Ascending aorta (tissue), 2 donors: ENCODE measurements at regions not wholly inside any gene's neighbourhood (a gene's known extent, or its start where the extent isn't known, plus 50 kb on each side); places are given as distances from the start of the nearest gene placed in this dataset.

Experiments used
- DNase-seq, 2 donors: peaks; one replicate each; pipeline ENCODE4 v3.0.0-alpha.2; 2019; ENCODE audit warnings: low spot score in 2 of 2
- H3K27ac ChIP-seq, 2 donors: fragments of 200-600 bp; sonication (generic); one replicate each; pipeline ENCODE4 v1.5.1; 2016 to 2017; ENCODE audit warnings: mild to moderate bottlenecking in 1 of 2
- H3K27me3 ChIP-seq: fragments of 200-600 bp; sonication (generic); one replicate; pipeline ENCODE4 v1.5.1; 2017
- H3K36me3 ChIP-seq, 2 donors: fragments of 200-600 bp; sonication (generic); one replicate each; pipeline ENCODE4 v1.5.1; 2016
- H3K4me1 ChIP-seq, 2 donors: fragments of 200-600 bp; sonication (generic); one replicate each; pipeline ENCODE4 v1.5.1; 2016 to 2017; ENCODE audit warnings: mild to moderate bottlenecking in 1 of 2
- H3K4me3 ChIP-seq, 2 donors: fragments of 200-600 bp; sonication (generic); one replicate each; pipeline ENCODE4 v1.5.1; 2016 to 2017; ENCODE audit warnings: mild to moderate bottlenecking in 1 of 2
- H3K9me3 ChIP-seq, 2 donors: fragments of 200-600 bp; sonication (generic); one replicate each; pipeline ENCODE4 v1.5.1; 2016
- intact Hi-C: fragments of 100-400 bp; cut with DNase I; formaldehyde crosslinking; loops from one replicate; pipeline ENCODE4 v1.15.1; 2023
- TF ChIP-seq, protein P1 (sequence below), 3 experiments: fragments of 200-600 bp in 2 of 3; fragments of 450-650 bp in 1 of 3; sonication (generic) in 2 of 3; IDR thresholded peaks; one replicate each; pipeline ENCODE4 v1.5.1; 2016 to 2019; ENCODE audit warnings: antibody characterized with exemption in 3 of 3, mild to moderate bottlenecking in 1 of 3, moderate library complexity in 1 of 3

GRCh38 chr2:239545741-239546392 lies 145.0 kb upstream of the HDAC4 start:
- Histone ChIP-seq H3K27ac (no peak overlapping the region), H3K9me3 (no peaks in the 10 kb centered on the region), H3K27me3 (no peaks in the 10 kb centered on the region), H3K36me3 (no peaks in the 10 kb centered on the region), H3K4me1 (no peaks in the 10 kb centered on the region), H3K4me3 (no peak overlapping the region)
- DNase-seq: no peak
- intact Hi-C loops: no loop called here
- TF ChIP-seq, protein P1, sequence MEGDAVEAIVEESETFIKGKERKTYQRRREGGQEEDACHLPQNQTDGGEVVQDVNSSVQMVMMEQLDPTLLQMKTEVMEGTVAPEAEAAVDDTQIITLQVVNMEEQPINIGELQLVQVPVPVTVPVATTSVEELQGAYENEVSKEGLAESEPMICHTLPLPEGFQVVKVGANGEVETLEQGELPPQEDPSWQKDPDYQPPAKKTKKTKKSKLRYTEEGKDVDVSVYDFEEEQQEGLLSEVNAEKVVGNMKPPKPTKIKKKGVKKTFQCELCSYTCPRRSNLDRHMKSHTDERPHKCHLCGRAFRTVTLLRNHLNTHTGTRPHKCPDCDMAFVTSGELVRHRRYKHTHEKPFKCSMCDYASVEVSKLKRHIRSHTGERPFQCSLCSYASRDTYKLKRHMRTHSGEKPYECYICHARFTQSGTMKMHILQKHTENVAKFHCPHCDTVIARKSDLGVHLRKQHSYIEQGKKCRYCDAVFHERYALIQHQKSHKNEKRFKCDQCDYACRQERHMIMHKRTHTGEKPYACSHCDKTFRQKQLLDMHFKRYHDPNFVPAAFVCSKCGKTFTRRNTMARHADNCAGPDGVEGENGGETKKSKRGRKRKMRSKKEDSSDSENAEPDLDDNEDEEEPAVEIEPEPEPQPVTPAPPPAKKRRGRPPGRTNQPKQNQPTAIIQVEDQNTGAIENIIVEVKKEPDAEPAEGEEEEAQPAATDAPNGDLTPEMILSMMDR (IDR thresholded peaks at IDR 0.05): no peak

DNA sequence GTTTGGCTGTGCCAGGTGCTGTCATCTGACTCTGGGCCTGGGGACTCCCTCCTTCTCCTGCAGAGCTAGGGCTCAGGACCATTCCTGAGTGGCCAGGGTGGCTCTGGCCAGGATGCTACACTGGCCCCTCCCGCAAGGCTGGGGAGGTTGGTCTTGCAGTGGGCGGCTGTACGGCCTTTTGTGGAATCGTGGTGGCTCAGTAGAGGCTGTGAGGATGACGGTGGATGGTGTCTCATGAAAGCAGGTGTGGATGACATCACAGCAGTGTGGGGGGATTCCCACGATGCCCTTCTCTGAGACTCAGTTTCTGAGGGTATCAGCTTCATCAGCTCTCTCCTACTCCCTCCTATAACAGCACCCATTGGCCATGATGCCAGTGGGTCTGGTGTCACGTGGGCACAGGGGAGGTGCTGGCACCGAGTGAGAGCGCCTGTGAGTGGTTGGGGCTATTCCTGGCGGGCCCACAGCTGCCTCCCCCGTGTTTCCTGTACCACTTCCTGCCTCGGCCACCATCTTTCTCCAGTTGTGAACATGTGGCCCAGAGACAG lies 144.2 kb upstream of the HDAC4 start:
- DNase-seq: no peak
- intact Hi-C loops: no loop called here

GRCh38 chr2:239544143-239544917 lies 143.5 kb upstream of the HDAC4 start:
- no peak for DNase-seq
- H3K27ac ChIP-seq: no peak overlapping the region

More for the DNA sequence above, 144.2 kb upstream of the HDAC4 start:
- no peaks in the 10 kb centered on the region for H3K36me3 ChIP-seq
- H3K4me3 ChIP-seq: no peak overlapping the region
- no peak overlapping the region for H3K27ac ChIP-seq
- TF ChIP-seq, protein P1 (IDR thresholded peaks at IDR 0.05): no peak
- H3K4me1 ChIP-seq: no peaks in the 10 kb centered on the region
- H3K9me3 ChIP-seq: no peaks in the 10 kb centered on the region
- no peaks in the 10 kb centered on the region for H3K27me3 ChIP-seq

GRCh38 chr2:239543702-239544101 lies 142.9 kb upstream of the HDAC4 start:
- H3K27me3 ChIP-seq: no peaks in the 10 kb centered on the region
- TF ChIP-seq, protein P1 (IDR thresholded peaks at IDR 0.05): no peak
- H3K4me3 ChIP-seq: no peak overlapping the region
- no peaks in the 10 kb centered on the region for H3K36me3 ChIP-seq
- no peak overlapping the region for H3K27ac ChIP-seq
- DNase-seq: no peak
- no peaks in the 10 kb centered on the region for H3K9me3 ChIP-seq
- intact Hi-C loops: no loop called here
- H3K4me1 ChIP-seq: no peaks in the 10 kb centered on the region

More at GRCh38 chr2:239544143-239544917, 143.5 kb upstream of the HDAC4 start:
- Histone ChIP-seq H3K4me1 (no peaks in the 10 kb centered on the region), H3K36me3 (no peaks in the 10 kb centered on the region), H3K4me3 (no peak overlapping the region), H3K9me3 (no peaks in the 10 kb centered on the region), H3K27me3 (no peaks in the 10 kb centered on the region)
- intact Hi-C loops: no loop called here
- TF ChIP-seq, protein P1 (IDR thresholded peaks at IDR 0.05): no peak

- intact Hi-C loops: no loop called here
- no peaks in the 10 kb centered on the region for H3K9me3 ChIP-seq
- no peaks in the 10 kb centered on the region for H3K36me3 ChIP-seq
- no peak overlapping the region for H3K4me3 ChIP-seq
- DNase-seq: no peak
- TF ChIP-seq, protein P1 (IDR thresholded peaks at IDR 0.05): no peak
- H3K4me1 ChIP-seq: no peaks in the 10 kb centered on the region
- no peak overlapping the region for H3K27ac ChIP-seq
- H3K27me3 ChIP-seq: no peaks in the 10 kb centered on the region
These were observed 139.4 kb upstream of the HDAC4 start for GRCh38 chr2:239540174-239540573.
